GM23338 (cell line): ENCODE measurements at regions not wholly inside any gene's neighbourhood (a gene's known extent, or its start where the extent isn't known, plus 50 kb on each side); places are given as distances from the start of the nearest gene placed in this dataset.
"Not testable (repeated sequence)": the region's sequence is repeated elsewhere in the genome, so short reads cannot be mapped to it uniquely, and the experiment has no call there.

ENCODE experiments used
- CREB1 ChIP-seq: fragments of 250-450 bp; sonication (Bioruptor Pico); IDR thresholded peaks from 2 replicates; pipeline ENCODE4 v1.5.0; 2020; ENCODE audit warnings: low read depth, mild to moderate bottlenecking, moderate library complexity
- EZH2 ChIP-seq: fragments of 200-600 bp; sonication (generic); IDR thresholded peaks from one replicate; pipeline ENCODE4 v1.8.0; 2017; ENCODE audit warnings: antibody characterized with exemption, mild to moderate bottlenecking, low read depth; ENCODE audit not compliant: unreplicated experiment
- EZH2phosphoT487 ChIP-seq: fragments of 200-600 bp; sonication (generic); IDR thresholded peaks from one replicate; pipeline ENCODE4 v1.8.1; 2018; ENCODE audit warnings: antibody characterized with exemption; ENCODE audit not compliant: unreplicated experiment
- JUNB ChIP-seq: IDR thresholded peaks from one replicate; pipeline ENCODE4 v1.6.1; 2016; ENCODE audit warnings: antibody characterized with exemption; ENCODE audit not compliant: unreplicated experiment
- POLR2AphosphoS5 ChIP-seq: IDR thresholded peaks from 2 replicates; pipeline ENCODE4 v1.6.1; 2016; ENCODE audit warnings: antibody characterized with exemption, low read depth
- STAT1 ChIP-seq: IDR thresholded peaks from one replicate; pipeline ENCODE4 v1.6.1; 2016; ENCODE audit warnings: antibody characterized with exemption; ENCODE audit not compliant: unreplicated experiment
- ZNF331 ChIP-seq: fragments of 250-450 bp; sonication (Bioruptor Pico); IDR thresholded peaks from 2 replicates; pipeline ENCODE4 v1.5.0; 2020; ENCODE audit warnings: low read depth, mild to moderate bottlenecking, moderate library complexity
- TF ChIP-seq, protein P1 (sequence below), 2 experiments: fragments of 200-600 bp in 1 of 2; sonication (generic) in 1 of 2; conservative IDR thresholded peaks; 2 replicates each; pipeline versions ENCODE4 v1.5.1 to v1.6.1; 2016 to 2017; ENCODE audit warnings: antibody characterized with exemption in 2 of 2, low read depth in 2 of 2, mild to moderate bottlenecking in 2 of 2, moderate library complexity in 1 of 2
- TF ChIP-seq, protein P2 (sequence below): IDR thresholded peaks from one replicate; pipeline ENCODE4 v1.6.1; 2018; ENCODE audit warnings: antibody characterized with exemption; ENCODE audit not compliant: unreplicated experiment
- TF ChIP-seq, protein P3 (sequence below): IDR thresholded peaks from 2 replicates; pipeline ENCODE4 v1.6.1; 2016; ENCODE audit warnings: antibody characterized with exemption

- TF ChIP-seq, protein P1, sequence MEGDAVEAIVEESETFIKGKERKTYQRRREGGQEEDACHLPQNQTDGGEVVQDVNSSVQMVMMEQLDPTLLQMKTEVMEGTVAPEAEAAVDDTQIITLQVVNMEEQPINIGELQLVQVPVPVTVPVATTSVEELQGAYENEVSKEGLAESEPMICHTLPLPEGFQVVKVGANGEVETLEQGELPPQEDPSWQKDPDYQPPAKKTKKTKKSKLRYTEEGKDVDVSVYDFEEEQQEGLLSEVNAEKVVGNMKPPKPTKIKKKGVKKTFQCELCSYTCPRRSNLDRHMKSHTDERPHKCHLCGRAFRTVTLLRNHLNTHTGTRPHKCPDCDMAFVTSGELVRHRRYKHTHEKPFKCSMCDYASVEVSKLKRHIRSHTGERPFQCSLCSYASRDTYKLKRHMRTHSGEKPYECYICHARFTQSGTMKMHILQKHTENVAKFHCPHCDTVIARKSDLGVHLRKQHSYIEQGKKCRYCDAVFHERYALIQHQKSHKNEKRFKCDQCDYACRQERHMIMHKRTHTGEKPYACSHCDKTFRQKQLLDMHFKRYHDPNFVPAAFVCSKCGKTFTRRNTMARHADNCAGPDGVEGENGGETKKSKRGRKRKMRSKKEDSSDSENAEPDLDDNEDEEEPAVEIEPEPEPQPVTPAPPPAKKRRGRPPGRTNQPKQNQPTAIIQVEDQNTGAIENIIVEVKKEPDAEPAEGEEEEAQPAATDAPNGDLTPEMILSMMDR (conservative IDR thresholded peaks at IDR 0.05; ENCODE audit: low read depth in 2 of 2), result not testable (repeated sequence)
- TF ChIP-seq EZH2, EZH2phosphoT487, POLR2AphosphoS5, JUNB, CREB1, STAT1, ZNF331: not testable (repeated sequence)
- TF ChIP-seq, protein P2, sequence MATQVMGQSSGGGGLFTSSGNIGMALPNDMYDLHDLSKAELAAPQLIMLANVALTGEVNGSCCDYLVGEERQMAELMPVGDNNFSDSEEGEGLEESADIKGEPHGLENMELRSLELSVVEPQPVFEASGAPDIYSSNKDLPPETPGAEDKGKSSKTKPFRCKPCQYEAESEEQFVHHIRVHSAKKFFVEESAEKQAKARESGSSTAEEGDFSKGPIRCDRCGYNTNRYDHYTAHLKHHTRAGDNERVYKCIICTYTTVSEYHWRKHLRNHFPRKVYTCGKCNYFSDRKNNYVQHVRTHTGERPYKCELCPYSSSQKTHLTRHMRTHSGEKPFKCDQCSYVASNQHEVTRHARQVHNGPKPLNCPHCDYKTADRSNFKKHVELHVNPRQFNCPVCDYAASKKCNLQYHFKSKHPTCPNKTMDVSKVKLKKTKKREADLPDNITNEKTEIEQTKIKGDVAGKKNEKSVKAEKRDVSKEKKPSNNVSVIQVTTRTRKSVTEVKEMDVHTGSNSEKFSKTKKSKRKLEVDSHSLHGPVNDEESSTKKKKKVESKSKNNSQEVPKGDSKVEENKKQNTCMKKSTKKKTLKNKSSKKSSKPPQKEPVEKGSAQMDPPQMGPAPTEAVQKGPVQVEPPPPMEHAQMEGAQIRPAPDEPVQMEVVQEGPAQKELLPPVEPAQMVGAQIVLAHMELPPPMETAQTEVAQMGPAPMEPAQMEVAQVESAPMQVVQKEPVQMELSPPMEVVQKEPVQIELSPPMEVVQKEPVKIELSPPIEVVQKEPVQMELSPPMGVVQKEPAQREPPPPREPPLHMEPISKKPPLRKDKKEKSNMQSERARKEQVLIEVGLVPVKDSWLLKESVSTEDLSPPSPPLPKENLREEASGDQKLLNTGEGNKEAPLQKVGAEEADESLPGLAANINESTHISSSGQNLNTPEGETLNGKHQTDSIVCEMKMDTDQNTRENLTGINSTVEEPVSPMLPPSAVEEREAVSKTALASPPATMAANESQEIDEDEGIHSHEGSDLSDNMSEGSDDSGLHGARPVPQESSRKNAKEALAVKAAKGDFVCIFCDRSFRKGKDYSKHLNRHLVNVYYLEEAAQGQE, result not testable (repeated sequence)
- TF ChIP-seq, protein P3, sequence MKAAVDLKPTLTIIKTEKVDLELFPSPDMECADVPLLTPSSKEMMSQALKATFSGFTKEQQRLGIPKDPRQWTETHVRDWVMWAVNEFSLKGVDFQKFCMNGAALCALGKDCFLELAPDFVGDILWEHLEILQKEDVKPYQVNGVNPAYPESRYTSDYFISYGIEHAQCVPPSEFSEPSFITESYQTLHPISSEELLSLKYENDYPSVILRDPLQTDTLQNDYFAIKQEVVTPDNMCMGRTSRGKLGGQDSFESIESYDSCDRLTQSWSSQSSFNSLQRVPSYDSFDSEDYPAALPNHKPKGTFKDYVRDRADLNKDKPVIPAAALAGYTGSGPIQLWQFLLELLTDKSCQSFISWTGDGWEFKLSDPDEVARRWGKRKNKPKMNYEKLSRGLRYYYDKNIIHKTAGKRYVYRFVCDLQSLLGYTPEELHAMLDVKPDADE, result not testable (repeated sequence)
These were observed 64.7 kb downstream of the RPL22L1 start for GRCh38 chr3:170805296-170805695.
